CD14-positive monocyte (primary cell): ENCODE measurements at regions not wholly inside any gene's neighbourhood (a gene's known extent, or its start where the extent isn't known, plus 50 kb on each side); places are given as distances from the start of the nearest gene placed in this dataset.
"Not testable (repeated sequence)": the region's sequence is repeated elsewhere in the genome, so short reads cannot be mapped to it uniquely, and the experiment has no call there.

Experiments
- DNase-seq, 3 donors: peaks; one replicate each; pipeline ENCODE4 v3.0.0-alpha.2; 2011 to 2022
- H2AFZ ChIP-seq: 2 replicates; pipeline ENCODE4 v1.6.0; 2012; ENCODE audit warnings: mild to moderate bottlenecking, low read depth, low read length, inconsistent platforms; ENCODE audit not compliant: insufficient read depth, poor library complexity, severe bottlenecking
- H3K27ac ChIP-seq, 2 donors: 1 replicate in 1 of 2; 2 replicates in 1 of 2; pipeline ENCODE4 v1.5.1; 2012 to 2013; ENCODE audit warnings: low read length in 2 of 2, control low read depth in 1 of 2, inconsistent platforms in 1 of 2, low read depth in 1 of 2, mild to moderate bottlenecking in 1 of 2
- H3K27me3 ChIP-seq, 2 donors: one replicate each; pipeline versions ENCODE4 v1.6.0 to v1.6.1; 2011 to 2013; ENCODE audit warnings: low read length in 2 of 2; ENCODE audit not compliant: control insufficient read depth in 2 of 2, insufficient read depth in 2 of 2
- H3K36me3 ChIP-seq, 2 donors: replicated peaks in 1 of 2; 1 replicate in 1 of 2; 2 replicates in 1 of 2; pipeline versions ENCODE4 v1.5.1 to v1.6.1; 2012 to 2013; ENCODE audit warnings: low read length in 2 of 2, control low read depth in 1 of 2, inconsistent platforms in 1 of 2, mild to moderate bottlenecking in 1 of 2; ENCODE audit not compliant: insufficient read depth in 2 of 2, control insufficient read depth in 1 of 2
- H3K4me1 ChIP-seq, 2 donors: 1 replicate in 1 of 2; 2 replicates in 1 of 2; pipeline versions ENCODE4 v1.5.1 to v1.6.1; 2012 to 2013; ENCODE audit warnings: low read length in 2 of 2, control low read depth in 1 of 2, inconsistent platforms in 1 of 2, mild to moderate bottlenecking in 1 of 2, moderate library complexity in 1 of 2; ENCODE audit not compliant: insufficient read depth in 2 of 2, control insufficient read depth in 1 of 2
- H3K4me2 ChIP-seq: replicated peaks from 2 replicates; pipeline ENCODE3; 2012; ENCODE audit warnings: low read length, moderate library complexity, mild to moderate bottlenecking; ENCODE audit not compliant: poor library complexity, severe bottlenecking; ENCODE audit errors: extremely low read depth
- H3K4me3 ChIP-seq, 3 experiments: fragments of 200-600 bp in 1 of 3; sonication (generic) in 1 of 3; replicated peaks in 1 of 3; 1 replicate in 2 of 3; 2 replicates in 1 of 3; pipeline ENCODE4 v1.5.1; 2011 to 2013; ENCODE audit warnings: low read length in 3 of 3, mild to moderate bottlenecking in 3 of 3, control low read depth in 2 of 3, low read depth in 2 of 3, inconsistent platforms in 1 of 3, moderate library complexity in 1 of 3
- H3K79me2 ChIP-seq: 2 replicates; pipeline ENCODE4 v1.6.0; 2012; ENCODE audit warnings: mild to moderate bottlenecking, control low read depth, inconsistent platforms, low read length, moderate library complexity; ENCODE audit not compliant: insufficient read depth
- H3K9ac ChIP-seq: 2 replicates; pipeline ENCODE4 v1.6.0; 2017; ENCODE audit warnings: low read length, mild to moderate bottlenecking; ENCODE audit not compliant: insufficient read depth, poor library complexity, severe bottlenecking
- H3K9me3 ChIP-seq, 2 donors: replicated peaks in 1 of 2; 1 replicate in 1 of 2; 2 replicates in 1 of 2; pipeline versions ENCODE4 v1.5.1 to v1.6.1; 2012 to 2013; ENCODE audit warnings: low read length in 2 of 2, control low read depth in 1 of 2; ENCODE audit not compliant: control insufficient read depth in 1 of 2, insufficient read depth in 1 of 2
- H4K20me1 ChIP-seq: 2 replicates; pipeline ENCODE4 v1.6.0; 2012; ENCODE audit warnings: mild to moderate bottlenecking, low read length, control low read depth, moderate library complexity; ENCODE audit not compliant: insufficient read depth
- H3K27ac Mint-ChIP-seq, 7 donors: one replicate each; pipeline ENCODE4 v1.8.0; 2020; ENCODE audit warnings: mild to moderate bottlenecking in 7 of 7, mixed read lengths in 7 of 7, moderate library complexity in 6 of 7, inconsistent platforms in 2 of 7
- H3K27me3 Mint-ChIP-seq, 3 donors: one replicate each; pipeline ENCODE4 v1.8.0; 2021 to 2022; ENCODE audit warnings: low read depth in 3 of 3, mild to moderate bottlenecking in 3 of 3, mixed read lengths in 3 of 3, moderate library complexity in 3 of 3, inconsistent platforms in 1 of 3
- H3K36me3 Mint-ChIP-seq, 2 donors: one replicate each; pipeline ENCODE4 v1.8.0; 2020; ENCODE audit warnings: mixed read lengths in 2 of 2, inconsistent platforms in 1 of 2, mild to moderate bottlenecking in 1 of 2
- H3K4me1 Mint-ChIP-seq: one replicate; pipeline ENCODE4 v1.8.0; 2020; ENCODE audit warnings: mild to moderate bottlenecking, mixed read lengths
- H3K4me3 Mint-ChIP-seq, 2 donors: one replicate each; pipeline ENCODE4 v1.8.0; 2020; ENCODE audit warnings: mild to moderate bottlenecking in 2 of 2, mixed read lengths in 2 of 2, moderate library complexity in 1 of 2
- H3K9me3 Mint-ChIP-seq, 7 donors: one replicate each; pipeline ENCODE4 v1.8.0; 2020 to 2022; ENCODE audit warnings: mixed read lengths in 7 of 7, mild to moderate bottlenecking in 6 of 7, moderate library complexity in 6 of 7, inconsistent platforms in 2 of 7
- WGBS: methylation state at CpG from one replicate; pipeline ENCODE4 v1.1.5; 2013; ENCODE audit warnings: missing lambda C conversion rate; ENCODE audit not compliant: insufficient coverage; 5-methylcytosine and 5-hydroxymethylcytosine counted together
- intact Hi-C, 2 donors: fragments of 100-400 bp; cut with micrococcal nuclease; formaldehyde crosslinking; loops; one replicate each; pipeline versions ENCODE4 v1.15.0 to v1.15.1; 2023
- TF ChIP-seq, protein P1 (sequence below): fragments of 200-600 bp; IDR thresholded peaks from one replicate; pipeline ENCODE4 v1.8.0; 2022; ENCODE audit warnings: antibody characterized with exemption, mild to moderate bottlenecking

DNA sequence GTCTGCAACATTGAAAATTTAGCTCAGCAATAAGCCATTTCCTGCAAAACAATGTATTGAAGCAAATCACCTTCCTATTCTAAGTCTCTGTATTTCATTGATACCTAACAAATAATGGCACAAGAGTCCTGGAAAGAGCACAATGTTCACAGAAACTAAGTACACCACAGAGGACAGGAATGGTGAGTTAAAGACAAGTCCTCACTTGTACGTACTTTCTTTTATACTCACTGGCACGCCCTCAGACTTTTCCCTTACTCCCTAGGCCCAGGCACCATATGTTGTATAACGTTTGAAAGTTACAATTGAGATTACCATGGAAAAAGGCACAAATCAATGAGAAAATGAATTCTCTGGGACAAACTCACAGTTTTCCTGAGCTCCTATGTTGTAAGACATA lies 683.0 kb upstream of the MANEA start:
- intact Hi-C loops: no loop called here
- no peak overlapping the region for H3K4me3 ChIP-seq
- no peaks in the 10 kb centered on the region for H4K20me1 ChIP-seq
- peaks cover 0 to 1% (median 0%) of the 10 kb centered on the region in 7 donors for H3K9me3 Mint-ChIP-seq
- no peak overlapping the region for H3K27ac ChIP-seq
- no peaks in the 10 kb centered on the region for H3K9me3 ChIP-seq
- no peaks in the 10 kb centered on the region for H3K79me2 ChIP-seq
- TF ChIP-seq, protein P1, sequence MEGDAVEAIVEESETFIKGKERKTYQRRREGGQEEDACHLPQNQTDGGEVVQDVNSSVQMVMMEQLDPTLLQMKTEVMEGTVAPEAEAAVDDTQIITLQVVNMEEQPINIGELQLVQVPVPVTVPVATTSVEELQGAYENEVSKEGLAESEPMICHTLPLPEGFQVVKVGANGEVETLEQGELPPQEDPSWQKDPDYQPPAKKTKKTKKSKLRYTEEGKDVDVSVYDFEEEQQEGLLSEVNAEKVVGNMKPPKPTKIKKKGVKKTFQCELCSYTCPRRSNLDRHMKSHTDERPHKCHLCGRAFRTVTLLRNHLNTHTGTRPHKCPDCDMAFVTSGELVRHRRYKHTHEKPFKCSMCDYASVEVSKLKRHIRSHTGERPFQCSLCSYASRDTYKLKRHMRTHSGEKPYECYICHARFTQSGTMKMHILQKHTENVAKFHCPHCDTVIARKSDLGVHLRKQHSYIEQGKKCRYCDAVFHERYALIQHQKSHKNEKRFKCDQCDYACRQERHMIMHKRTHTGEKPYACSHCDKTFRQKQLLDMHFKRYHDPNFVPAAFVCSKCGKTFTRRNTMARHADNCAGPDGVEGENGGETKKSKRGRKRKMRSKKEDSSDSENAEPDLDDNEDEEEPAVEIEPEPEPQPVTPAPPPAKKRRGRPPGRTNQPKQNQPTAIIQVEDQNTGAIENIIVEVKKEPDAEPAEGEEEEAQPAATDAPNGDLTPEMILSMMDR: no peak
- H3K4me2 ChIP-seq: no peak overlapping the region
- WGBS: 83% methylated on average over 1 of the region's 3 CpGs
- no peaks in the 10 kb centered on the region for H3K27me3 Mint-ChIP-seq
- H3K27ac Mint-ChIP-seq: no peak overlapping the region
- no peak overlapping the region for H2AFZ ChIP-seq
- H3K4me3 Mint-ChIP-seq: no peak overlapping the region
- H3K36me3 Mint-ChIP-seq: no peaks in the 10 kb centered on the region
- no peak overlapping the region for H3K9ac ChIP-seq
- H3K27me3 ChIP-seq: no peaks in the 10 kb centered on the region
- no peaks in the 10 kb centered on the region for H3K4me1 ChIP-seq
- DNase-seq: no peak
- H3K36me3 ChIP-seq: no peaks in the 10 kb centered on the region
- no peaks in the 10 kb centered on the region for H3K4me1 Mint-ChIP-seq

DNA sequence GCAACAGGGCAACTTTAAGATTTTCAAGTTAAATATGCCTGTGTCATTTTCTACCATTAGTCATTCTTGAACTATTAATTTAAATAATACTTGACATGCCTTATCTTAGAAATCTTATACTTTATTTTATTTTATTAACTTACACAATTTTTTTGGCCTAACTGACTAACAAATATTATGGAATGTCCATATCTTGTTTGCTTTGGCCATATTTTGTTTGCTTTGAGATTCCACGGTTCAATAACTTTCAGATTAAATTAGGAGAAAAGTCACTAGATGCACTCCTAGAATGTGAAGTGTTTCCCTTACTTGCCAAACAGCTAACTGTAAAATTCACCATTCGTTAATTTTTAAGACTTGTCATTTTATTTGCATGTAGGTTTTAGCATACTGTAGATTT lies 684.0 kb upstream of the MANEA start:
- Mint-ChIP-seq H3K4me3 (no peak overlapping the region), H3K9me3 (peaks cover 0 to 3% (median 0%) of the 10 kb centered on the region in 7 donors), H3K27me3 (no peaks in the 10 kb centered on the region), H3K36me3 (no peaks in the 10 kb centered on the region), H3K27ac (no peak overlapping the region), H3K4me1 (no peaks in the 10 kb centered on the region)
- Histone ChIP-seq H3K36me3 (no peaks in the 10 kb centered on the region), H3K79me2 (no peaks in the 10 kb centered on the region), H2AFZ (no peak overlapping the region), H3K27ac (no peak overlapping the region), H3K27me3 (no peaks in the 10 kb centered on the region), H3K4me2 (no peak overlapping the region), H3K4me1 (no peaks in the 10 kb centered on the region), H3K9ac (no peak overlapping the region), H3K4me3 (no peak overlapping the region), H4K20me1 (no peaks in the 10 kb centered on the region), H3K9me3 (no peaks in the 10 kb centered on the region)
- intact Hi-C loops: no loop called here
- DNase-seq: no peak
- TF ChIP-seq, protein P1: no peak
- WGBS: no CpG with 5 or more reads among the region's 2 CpGs

DNA sequence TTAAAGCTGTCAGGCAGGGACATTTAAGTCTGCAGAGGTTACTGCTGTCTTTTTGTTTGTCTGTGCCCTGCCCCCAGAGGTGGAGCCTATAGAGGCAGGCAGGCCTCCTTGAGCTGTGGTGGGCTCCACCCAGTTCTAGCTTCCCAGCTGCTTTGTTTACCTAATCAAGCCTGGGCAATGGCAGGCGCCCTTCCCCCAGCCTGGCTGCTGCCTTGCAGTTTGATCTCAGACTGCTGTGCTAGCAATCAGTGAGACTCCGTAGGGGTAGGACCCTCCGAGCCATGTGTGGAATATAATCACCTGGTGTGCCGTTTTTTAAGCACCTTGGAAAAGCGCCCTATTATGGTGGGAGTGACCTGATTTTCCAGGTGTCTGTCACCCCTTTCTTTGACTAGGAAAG lies 703.5 kb upstream of the MANEA start:
- H3K4me1 ChIP-seq, H3K4me3 Mint-ChIP-seq, H3K36me3 ChIP-seq, H3K9ac ChIP-seq, H3K27ac Mint-ChIP-seq, DNase-seq, H2AFZ ChIP-seq, H3K4me1 Mint-ChIP-seq, H3K79me2 ChIP-seq, H3K4me2 ChIP-seq, H3K27me3 Mint-ChIP-seq, H3K9me3 Mint-ChIP-seq, H4K20me1 ChIP-seq, H3K9me3 ChIP-seq, H3K4me3 ChIP-seq, H3K27ac ChIP-seq, H3K36me3 Mint-ChIP-seq, intact Hi-C loops, H3K27me3 ChIP-seq: not testable (repeated sequence)
- WGBS: 77% methylated on average over 2 of the region's 5 CpGs
